KOPT-K1 (cell line): ENCODE measurements at regions not wholly inside any gene's neighbourhood (a gene's known extent, or its start where the extent isn't known, plus 50 kb on each side); places are given as distances from the start of the nearest gene placed in this dataset.

Source experiments
- H3K27ac ChIP-seq: fragments of 200-600 bp; sonication (generic); 2 replicates; pipeline ENCODE4 v1.5.1; 2016; ENCODE audit warnings: antibody characterized with exemption, mild to moderate bottlenecking, low read depth, low read length; ENCODE audit not compliant: poor library complexity, severe bottlenecking
- H3K36me3 ChIP-seq: fragments of 200-600 bp; sonication (generic); 2 replicates; pipeline ENCODE4 v1.5.1; 2017; ENCODE audit warnings: antibody characterized with exemption, mild to moderate bottlenecking, low read length, moderate library complexity; ENCODE audit not compliant: insufficient read depth
- H3K9me3 ChIP-seq: fragments of 200-600 bp; sonication (generic); 2 replicates; pipeline ENCODE4 v1.5.1; 2017; ENCODE audit warnings: antibody characterized with exemption, low read length, mild to moderate bottlenecking; ENCODE audit not compliant: insufficient read depth, poor library complexity, severe bottlenecking

- no peak overlapping the region for H3K27ac ChIP-seq
- H3K9me3 ChIP-seq, result no peaks in the 10 kb centered on the region
- H3K36me3 ChIP-seq, result no peaks in the 10 kb centered on the region
Observed at GRCh38 chr22:47392054-47392347, 629.6 kb downstream of the TBC1D22A start.

GRCh38 chr22:47391169-47392053 is 629.0 kb downstream of the TBC1D22A start:
- Histone ChIP-seq H3K27ac (no peak overlapping the region), H3K9me3 (no peaks in the 10 kb centered on the region), H3K36me3 (no peaks in the 10 kb centered on the region)

- H3K9me3 ChIP-seq, result no peaks in the 10 kb centered on the region
- H3K27ac ChIP-seq, result no peak overlapping the region
- no peaks in the 10 kb centered on the region for H3K36me3 ChIP-seq
Observed at GRCh38 chr22:47390026-47390970, 627.8 kb downstream of the TBC1D22A start.

- Histone ChIP-seq H3K9me3 (no peaks in the 10 kb centered on the region), H3K27ac (no peak overlapping the region), H3K36me3 (no peaks in the 10 kb centered on the region)
Observed at GRCh38 chr22:47389201-47389600, 626.8 kb downstream of the TBC1D22A start.

- H3K9me3 ChIP-seq, result no peaks in the 10 kb centered on the region
Observed at GRCh38 chr22:47388778-47389177, 626.3 kb downstream of the TBC1D22A start.

GRCh38 chr22:47388331-47388730 is 625.9 kb downstream of the TBC1D22A start:
- Histone ChIP-seq H3K9me3 (no peaks in the 10 kb centered on the region), H3K27ac (no peak overlapping the region), H3K36me3 (no peaks in the 10 kb centered on the region)

More at GRCh38 chr22:47388778-47389177, 626.3 kb downstream of the TBC1D22A start:
- Histone ChIP-seq H3K27ac (no peak overlapping the region), H3K36me3 (no peaks in the 10 kb centered on the region)

- Histone ChIP-seq H3K36me3 (no peaks in the 10 kb centered on the region), H3K9me3 (no peaks in the 10 kb centered on the region), H3K27ac (no peak overlapping the region)
Observed at GRCh38 chr22:47386812-47387510, 624.5 kb downstream of the TBC1D22A start.

GRCh38 chr22:47384977-47385376 is 622.5 kb downstream of the TBC1D22A start:
- Histone ChIP-seq H3K9me3 (no peaks in the 10 kb centered on the region), H3K36me3 (no peaks in the 10 kb centered on the region), H3K27ac (no peak overlapping the region)

GRCh38 chr22:47382164-47382890 is 619.9 kb downstream of the TBC1D22A start:
- Histone ChIP-seq H3K36me3 (no peaks in the 10 kb centered on the region), H3K27ac (no peak overlapping the region), H3K9me3 (no peaks in the 10 kb centered on the region)

- Histone ChIP-seq H3K36me3 (no peaks in the 10 kb centered on the region), H3K27ac (no peak overlapping the region), H3K9me3 (no peaks in the 10 kb centered on the region)
Observed at GRCh38 chr22:47381240-47381639, 618.8 kb downstream of the TBC1D22A start.

- Histone ChIP-seq H3K9me3 (no peaks in the 10 kb centered on the region), H3K27ac (no peak overlapping the region), H3K36me3 (no peaks in the 10 kb centered on the region)
Observed at GRCh38 chr22:47380692-47381091, 618.2 kb downstream of the TBC1D22A start.

GRCh38 chr22:47379037-47379436 is 616.6 kb downstream of the TBC1D22A start:
- no peak overlapping the region for H3K27ac ChIP-seq
- H3K9me3 ChIP-seq, result no peaks in the 10 kb centered on the region
- no peaks in the 10 kb centered on the region for H3K36me3 ChIP-seq

GRCh38 chr22:47377926-47378560 is 615.6 kb downstream of the TBC1D22A start:
- H3K27ac ChIP-seq, result no peak overlapping the region

GRCh38 chr22:47376901-47377505 is 614.6 kb downstream of the TBC1D22A start:
- Histone ChIP-seq H3K27ac (no peak overlapping the region), H3K9me3 (no peaks in the 10 kb centered on the region), H3K36me3 (no peaks in the 10 kb centered on the region)

More at GRCh38 chr22:47377926-47378560, 615.6 kb downstream of the TBC1D22A start:
- no peaks in the 10 kb centered on the region for H3K9me3 ChIP-seq
- H3K36me3 ChIP-seq, result no peaks in the 10 kb centered on the region
